Stimulated activated CD8-positive, alpha-beta memory T cell treated with anti-CD3 and anti-CD28 coated beads, Interleukin-12 subunit alpha, Interleukin-12 subunit beta, amount 100 ng/mL, for 24 hours (primary cell): ENCODE measurements at regions not wholly inside any gene's neighbourhood (a gene's known extent, or its start where the extent isn't known, plus 50 kb on each side); places are given as distances from the start of the nearest gene placed in this dataset.
"Not testable (repeated sequence)": the region's sequence is repeated elsewhere in the genome, so short reads cannot be mapped to it uniquely, and the experiment has no call there.

Experiments used
- DNase-seq: peaks from one replicate; pipeline ENCODE4 v3.0.0-alpha.2; 2020; ENCODE audit errors: extremely low read depth

GRCh38 chr1:218933513-218933912, 240.2 kb upstream of the LYPLAL1 start:
- no peak for DNase-seq

GRCh38 chr1:218935408-218935807, 238.3 kb upstream of the LYPLAL1 start:
- DNase-seq, result not testable (repeated sequence)

- no peak for DNase-seq
Measured at GRCh38 chr1:218938259-218938658, 235.4 kb upstream of the LYPLAL1 start.

GRCh38 chr1:218939095-218939494, 234.6 kb upstream of the LYPLAL1 start:
- DNase-seq, result no peak

- DNase-seq, result no peak
Measured at GRCh38 chr1:218942431-218942830, 231.2 kb upstream of the LYPLAL1 start.

GRCh38 chr1:218943371-218943770, 230.3 kb upstream of the LYPLAL1 start:
- DNase-seq, result no peak

GRCh38 chr1:218945050-218945449, 228.6 kb upstream of the LYPLAL1 start:
- no peak for DNase-seq

- DNase-seq, result no peak
Measured at GRCh38 chr1:218946147-218946546, 227.5 kb upstream of the LYPLAL1 start.

GRCh38 chr1:218948446-218948845, 225.2 kb upstream of the LYPLAL1 start:
- DNase-seq, result no peak

- DNase-seq, result no peak
Measured at GRCh38 chr1:218953386-218953785, 220.3 kb upstream of the LYPLAL1 start.

- no peak for DNase-seq
Measured at GRCh38 chr1:218957971-218958370, 215.7 kb upstream of the LYPLAL1 start.

- no peak for DNase-seq
Measured at GRCh38 chr1:218959784-218960183, 213.9 kb upstream of the LYPLAL1 start.

GRCh38 chr1:218964471-218965185, 209.1 kb upstream of the LYPLAL1 start:
- no peak for DNase-seq

- no peak for DNase-seq
Measured at GRCh38 chr1:218965821-218966220, 207.9 kb upstream of the LYPLAL1 start.

- no peak for DNase-seq
Measured at GRCh38 chr1:218967254-218967653, 206.4 kb upstream of the LYPLAL1 start.

GRCh38 chr1:218967836-218968235, 205.8 kb upstream of the LYPLAL1 start:
- DNase-seq, result no peak

GRCh38 chr1:218969006-218969405, 204.7 kb upstream of the LYPLAL1 start:
- no peak for DNase-seq

GRCh38 chr1:218970397-218970990, 203.2 kb upstream of the LYPLAL1 start:
- DNase-seq, result no peak

GRCh38 chr1:218971156-218971555, 202.5 kb upstream of the LYPLAL1 start:
- no peak for DNase-seq

- no peak for DNase-seq
Measured at GRCh38 chr1:218980881-218981280, 192.8 kb upstream of the LYPLAL1 start.

- DNase-seq, result no peak
Measured at GRCh38 chr1:218982482-218982881, 191.2 kb upstream of the LYPLAL1 start.

- DNase-seq, result no peak
Measured at GRCh38 chr1:218983433-218983832, 190.2 kb upstream of the LYPLAL1 start.

GRCh38 chr1:218983848-218984247, 189.8 kb upstream of the LYPLAL1 start:
- DNase-seq, result no peak
